ENCODE measurements at regions not wholly inside any gene's neighbourhood (a gene's known extent, or its start where the extent isn't known, plus 50 kb on each side); places are given as distances from the start of the nearest gene placed in this dataset.

GRCh38 chr5:19189176-19189575 lies 798.8 kb downstream of the CDH18 start (continued):
- TF ChIP-seq CTCF (tag by site-specific recombination; IDR thresholded peaks at IDR 0.05) (no peak), ZNF610 (tag by site-specific recombination; IDR thresholded peaks at IDR 0.05; ENCODE audit: borderline replicate concordance) (no peak)

- POLR2A ChIA-PET, result no interaction called here
- no peaks in the 10 kb centered on the region for H3K4me1 ChIP-seq (ENCODE audit: control insufficient read depth, insufficient read depth, low read length)
- no peaks in the 10 kb centered on the region for H3K9me3 ChIP-seq (ENCODE audit: control insufficient read depth, insufficient read depth, low read depth, low read length)
- TF ChIP-seq ZNF549 (tag by site-specific recombination; IDR thresholded peaks at IDR 0.05), result no peak
- TF ChIP-seq ZNF311 (tag by site-specific recombination; IDR thresholded peaks at IDR 0.05; ENCODE audit: borderline replicate concordance), result no peak
- TF ChIP-seq ZBTB49 (tag by site-specific recombination; IDR thresholded peaks at IDR 0.05; ENCODE audit: low read depth), result no peak
- TF ChIP-seq ZNF133 (tag by site-specific recombination; IDR thresholded peaks at IDR 0.05), result no peak
- no peak for TF ChIP-seq GLI4 (tag by site-specific recombination; IDR thresholded peaks at IDR 0.05)
- TF ChIP-seq ZSCAN5A (tag by site-specific recombination; IDR thresholded peaks at IDR 0.05), result no peak
- no peak for TF ChIP-seq ZNF670 (tag by site-specific recombination; IDR thresholded peaks at IDR 0.05; ENCODE audit: low read depth)
- TF ChIP-seq MEIS1 (CRISPR knock-in tag; IDR thresholded peaks at IDR 0.05; ENCODE audit: borderline replicate concordance), result no peak
- no peak for TF ChIP-seq TSHZ1 (tag by site-specific recombination; IDR thresholded peaks at IDR 0.05; ENCODE audit: borderline replicate concordance)
- no peak for TF ChIP-seq MYNN (tag by site-specific recombination; IDR thresholded peaks at IDR 0.05; ENCODE audit: borderline replicate concordance)
- TF ChIP-seq ZBTB48 (tag by site-specific recombination; IDR thresholded peaks at IDR 0.05), result no peak
- no peak for TF ChIP-seq ZNF704 (tag by site-specific recombination; IDR thresholded peaks at IDR 0.05)
- TF ChIP-seq ZBTB26 (tag by site-specific recombination; optimal IDR thresholded peaks at IDR 0.05), result no peak
- TF ChIP-seq ZNF112 (tag by site-specific recombination; IDR thresholded peaks at IDR 0.05), result no peak
- TF ChIP-seq ZNF623 (tag by site-specific recombination; IDR thresholded peaks at IDR 0.05), result no peak
- TF ChIP-seq ZNF148 (tag by site-specific recombination; IDR thresholded peaks at IDR 0.05; ENCODE audit: borderline replicate concordance), result no peak
- no peak for TF ChIP-seq ZNF776 (tag by site-specific recombination; IDR thresholded peaks at IDR 0.05; ENCODE audit: borderline replicate concordance)
- H3K27ac ChIP-seq (ENCODE audit: extremely low read depth, low read depth, low read length), result no peak overlapping the region
- no peak overlapping the region for H3K4me3 ChIP-seq (ENCODE audit: low read depth, low read length)
- CTCF ChIA-PET, result interaction anchor here (0.6 kb wide), 1 partner anchor 25 kb away, joined by 3 read pairs; no protein-coding TSS in a partner anchor
- H3K36me3 ChIP-seq (ENCODE audit: control insufficient read depth in 2 of 2, insufficient read depth in 1 of 2, low read length in 2 of 2), result no peaks in the 10 kb centered on the region
Observed at GRCh38 chr5:19193631-19194030, 794.4 kb downstream of the CDH18 start.

All from HEK293 (cell line).